ENCODE measurements at regions not wholly inside any gene's neighbourhood (a gene's known extent, or its start where the extent isn't known, plus 50 kb on each side); places are given as distances from the start of the nearest gene placed in this dataset.

- TF ChIP-seq POLR2AphosphoS5 (IDR thresholded peaks at IDR 0.05; ENCODE audit: low read depth) (no peak), CTCF (conservative IDR thresholded peaks at IDR 0.05; ENCODE audit: low read depth in 2 of 2) (no peak), EZH2phosphoT487 (IDR thresholded peaks at IDR 0.05; ENCODE audit: unreplicated experiment) (no peak), CREB1 (CRISPR knock-in tag; IDR thresholded peaks at IDR 0.05; ENCODE audit: low read depth) (no peak), EZH2 (IDR thresholded peaks at IDR 0.05; ENCODE audit: low read depth, unreplicated experiment) (no peak), JUNB (IDR thresholded peaks at IDR 0.05; ENCODE audit: unreplicated experiment) (no peak)
Measured at GRCh38 chrX:9183481-9183880, 149.6 kb upstream of the FAM9B start.

Measured in GM23338 (cell line).